MM.1S (cell line): ENCODE measurements at regions not wholly inside any gene's neighbourhood (a gene's known extent, or its start where the extent isn't known, plus 50 kb on each side); places are given as distances from the start of the nearest gene placed in this dataset.

ENCODE experiments used
- DNase-seq: peaks from one replicate; pipeline ENCODE4 v3.0.0-alpha.2; 2015
- H2AFZ ChIP-seq: fragments of 300-600 bp; sonication (generic); 2 replicates; pipeline ENCODE4 v1.6.0; 2016; ENCODE audit warnings: antibody characterized with exemption, low read length
- H3F3A ChIP-seq: fragments of 300-600 bp; sonication (generic); 2 replicates; pipeline ENCODE4 v1.6.1; 2016; ENCODE audit warnings: mild to moderate bottlenecking, antibody characterized with exemption, low read length, moderate library complexity, mixed read lengths; ENCODE audit not compliant: insufficient read depth
- H3K27ac ChIP-seq: fragments of 300-600 bp; sonication (generic); 2 replicates; pipeline ENCODE4 v1.5.1; 2016; ENCODE audit warnings: mild to moderate bottlenecking, low read length
- H3K27me3 ChIP-seq: fragments of 300-600 bp; sonication (generic); replicated peaks from 2 replicates; pipeline ENCODE4 v1.6.0; 2016; ENCODE audit warnings: low read length; ENCODE audit not compliant: insufficient read depth
- H3K36me3 ChIP-seq: fragments of 300-600 bp; sonication (generic); replicated peaks from 2 replicates; pipeline ENCODE4 v1.6.1; 2016; ENCODE audit warnings: mild to moderate bottlenecking, low read length, mixed read lengths; ENCODE audit not compliant: insufficient read depth
- H3K4me1 ChIP-seq: fragments of 300-600 bp; sonication (generic); 2 replicates; pipeline ENCODE4 v1.6.1; 2016; ENCODE audit warnings: low read length, mixed read lengths
- H3K4me2 ChIP-seq: fragments of 300-600 bp; sonication (generic); 2 replicates; pipeline ENCODE4 v1.6.0; 2016; ENCODE audit warnings: low read depth, low read length
- H3K4me3 ChIP-seq: fragments of 300-600 bp; sonication (generic); 2 replicates; pipeline ENCODE4 v1.5.1; 2016; ENCODE audit warnings: low read length, mixed read lengths
- H3K79me2 ChIP-seq: fragments of 300-600 bp; sonication (generic); 2 replicates; pipeline ENCODE4 v1.6.1; 2016; ENCODE audit warnings: mixed run types, low read length, mixed read lengths
- H3K9ac ChIP-seq: fragments of 300-600 bp; sonication (generic); 2 replicates; pipeline ENCODE4 v1.6.1; 2016; ENCODE audit warnings: low read length, mixed read lengths
- H3K9me2 ChIP-seq: fragments of 300-600 bp; sonication (generic); replicated peaks from 2 replicates; pipeline ENCODE4 v1.6.1; 2016; ENCODE audit warnings: mild to moderate bottlenecking, low read length, mixed read lengths; ENCODE audit not compliant: insufficient read depth
- H3K9me3 ChIP-seq: fragments of 300-600 bp; sonication (generic); replicated peaks from 2 replicates; pipeline ENCODE4 v1.6.1; 2016; ENCODE audit warnings: mild to moderate bottlenecking, low read length, mixed read lengths; ENCODE audit not compliant: insufficient read depth
- H4K20me1 ChIP-seq: fragments of 300-600 bp; sonication (generic); 2 replicates; pipeline ENCODE4 v1.6.1; 2016; ENCODE audit warnings: mild to moderate bottlenecking, low read length, moderate library complexity, mixed read lengths; ENCODE audit not compliant: insufficient read depth
- EZH2 ChIP-seq: fragments of 300-600 bp; sonication (generic); optimal IDR thresholded peaks from 2 replicates; pipeline ENCODE3; 2017; ENCODE audit warnings: low read depth, mild to moderate bottlenecking, antibody characterized with exemption, low read length, mixed read lengths
- EZH2phosphoT487 ChIP-seq: fragments of 300-600 bp; sonication (generic); IDR thresholded peaks from 2 replicates; pipeline ENCODE4 v1.6.1; 2018; ENCODE audit warnings: antibody characterized with exemption, low read length
- TF ChIP-seq, protein P1 (sequence below): fragments of 300-600 bp; sonication (generic); IDR thresholded peaks from 2 replicates; pipeline ENCODE4 v1.5.1; 2016; ENCODE audit warnings: antibody characterized with exemption, low read length, mixed read lengths

DNA sequence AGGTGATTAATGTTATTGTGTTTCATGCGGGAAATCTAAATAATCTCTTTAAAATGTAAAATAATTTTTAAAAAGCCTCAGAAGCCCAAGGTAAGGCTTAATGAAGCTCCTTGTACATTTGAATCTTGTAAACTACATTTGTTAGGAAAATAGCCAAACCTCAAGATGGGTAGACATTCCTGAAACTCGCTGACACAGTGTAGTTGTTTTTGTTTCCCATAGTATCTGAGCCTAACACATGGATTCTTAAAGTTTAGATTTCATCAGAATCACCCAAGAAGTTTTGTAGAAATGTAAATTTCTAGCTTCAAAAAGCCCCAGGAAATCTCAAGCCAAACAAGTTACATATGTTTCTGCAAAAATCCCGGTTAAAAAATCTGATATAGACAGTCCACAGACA, 1221.1 kb upstream of the ACVR2A start:
- Histone ChIP-seq H2AFZ (no peak overlapping the region), H3K27ac (no peak overlapping the region), H3K36me3 (no peaks in the 10 kb centered on the region), H3F3A (no peaks in the 10 kb centered on the region), H3K4me2 (no peak overlapping the region), H3K27me3 (no peaks in the 10 kb centered on the region), H3K4me3 (no peak overlapping the region), H3K9me2 (no peaks in the 10 kb centered on the region), H3K9me3 (no peaks in the 10 kb centered on the region), H3K9ac (no peak overlapping the region), H4K20me1 (no peaks in the 10 kb centered on the region), H3K4me1 (no peaks in the 10 kb centered on the region), H3K79me2 (no peaks in the 10 kb centered on the region)
- DNase-seq: no peak
- TF ChIP-seq EZH2phosphoT487 (no peak), EZH2 (no peak)
- TF ChIP-seq, protein P1, sequence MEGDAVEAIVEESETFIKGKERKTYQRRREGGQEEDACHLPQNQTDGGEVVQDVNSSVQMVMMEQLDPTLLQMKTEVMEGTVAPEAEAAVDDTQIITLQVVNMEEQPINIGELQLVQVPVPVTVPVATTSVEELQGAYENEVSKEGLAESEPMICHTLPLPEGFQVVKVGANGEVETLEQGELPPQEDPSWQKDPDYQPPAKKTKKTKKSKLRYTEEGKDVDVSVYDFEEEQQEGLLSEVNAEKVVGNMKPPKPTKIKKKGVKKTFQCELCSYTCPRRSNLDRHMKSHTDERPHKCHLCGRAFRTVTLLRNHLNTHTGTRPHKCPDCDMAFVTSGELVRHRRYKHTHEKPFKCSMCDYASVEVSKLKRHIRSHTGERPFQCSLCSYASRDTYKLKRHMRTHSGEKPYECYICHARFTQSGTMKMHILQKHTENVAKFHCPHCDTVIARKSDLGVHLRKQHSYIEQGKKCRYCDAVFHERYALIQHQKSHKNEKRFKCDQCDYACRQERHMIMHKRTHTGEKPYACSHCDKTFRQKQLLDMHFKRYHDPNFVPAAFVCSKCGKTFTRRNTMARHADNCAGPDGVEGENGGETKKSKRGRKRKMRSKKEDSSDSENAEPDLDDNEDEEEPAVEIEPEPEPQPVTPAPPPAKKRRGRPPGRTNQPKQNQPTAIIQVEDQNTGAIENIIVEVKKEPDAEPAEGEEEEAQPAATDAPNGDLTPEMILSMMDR: no peak

DNA sequence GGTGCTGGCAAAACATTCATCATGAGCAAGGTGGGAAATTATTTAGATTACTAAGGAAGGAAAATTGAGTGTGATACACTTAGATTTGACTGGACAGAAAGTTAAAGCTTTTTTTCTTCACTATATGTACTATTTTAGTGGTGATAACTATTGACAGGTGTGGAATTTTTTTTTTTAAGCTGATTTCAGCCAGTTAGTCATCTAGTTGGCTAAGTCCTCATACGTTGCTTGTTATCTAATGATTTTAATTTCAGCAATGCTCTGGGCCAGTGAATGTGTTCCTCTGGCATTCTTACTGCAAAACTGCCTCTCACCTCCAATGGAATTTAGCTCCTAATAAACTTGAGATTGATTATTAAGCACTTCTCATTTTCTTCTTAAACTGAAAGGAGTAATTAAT, 1223.2 kb upstream of the ACVR2A start:
- Histone ChIP-seq H3K27ac (no peak overlapping the region), H3K36me3 (no peaks in the 10 kb centered on the region), H3K9ac (no peak overlapping the region), H3K4me1 (no peaks in the 10 kb centered on the region), H3K9me2 (no peaks in the 10 kb centered on the region), H3K79me2 (no peaks in the 10 kb centered on the region), H3K4me2 (no peak overlapping the region), H4K20me1 (no peaks in the 10 kb centered on the region), H3K9me3 (no peaks in the 10 kb centered on the region), H3K4me3 (no peak overlapping the region), H3F3A (no peaks in the 10 kb centered on the region), H2AFZ (no peak overlapping the region), H3K27me3 (no peaks in the 10 kb centered on the region)
- no peak for DNase-seq
- TF ChIP-seq EZH2 (no peak), EZH2phosphoT487 (no peak)
- TF ChIP-seq, protein P1: no peak

DNA sequence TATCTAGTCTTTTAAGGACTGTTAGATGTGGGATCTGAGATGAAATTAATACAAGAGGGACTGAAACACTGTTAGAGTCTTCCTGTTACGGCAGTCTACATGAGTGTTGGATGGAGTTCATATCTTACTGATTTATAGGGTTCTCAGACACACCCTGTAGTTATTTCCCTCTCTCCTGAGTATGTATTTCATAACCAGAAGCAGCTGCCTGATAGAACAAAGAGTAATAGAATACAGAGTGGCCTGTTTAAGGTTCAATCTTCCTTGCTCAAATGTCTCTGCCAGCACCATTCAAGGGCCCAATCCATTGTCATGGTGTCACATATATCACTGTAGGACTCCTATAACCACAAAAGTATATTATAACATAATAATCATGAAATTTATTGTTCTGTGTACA, 1229.1 kb upstream of the ACVR2A start:
- no peaks in the 10 kb centered on the region for H3K9me2 ChIP-seq
- no peaks in the 10 kb centered on the region for H3F3A ChIP-seq
- no peak for TF ChIP-seq EZH2
- TF ChIP-seq EZH2phosphoT487: no peak
- TF ChIP-seq, protein P1: no peak
- H3K4me2 ChIP-seq: no peak overlapping the region
- H3K4me3 ChIP-seq: no peak overlapping the region
- H3K9me3 ChIP-seq: no peaks in the 10 kb centered on the region
- no peaks in the 10 kb centered on the region for H3K27me3 ChIP-seq
- H2AFZ ChIP-seq: no peak overlapping the region
- no peak overlapping the region for H3K27ac ChIP-seq
- no peaks in the 10 kb centered on the region for H3K36me3 ChIP-seq
- H4K20me1 ChIP-seq: no peaks in the 10 kb centered on the region
- no peaks in the 10 kb centered on the region for H3K4me1 ChIP-seq
- H3K79me2 ChIP-seq: no peaks in the 10 kb centered on the region
- no peak overlapping the region for H3K9ac ChIP-seq
- DNase-seq: no peak

DNA sequence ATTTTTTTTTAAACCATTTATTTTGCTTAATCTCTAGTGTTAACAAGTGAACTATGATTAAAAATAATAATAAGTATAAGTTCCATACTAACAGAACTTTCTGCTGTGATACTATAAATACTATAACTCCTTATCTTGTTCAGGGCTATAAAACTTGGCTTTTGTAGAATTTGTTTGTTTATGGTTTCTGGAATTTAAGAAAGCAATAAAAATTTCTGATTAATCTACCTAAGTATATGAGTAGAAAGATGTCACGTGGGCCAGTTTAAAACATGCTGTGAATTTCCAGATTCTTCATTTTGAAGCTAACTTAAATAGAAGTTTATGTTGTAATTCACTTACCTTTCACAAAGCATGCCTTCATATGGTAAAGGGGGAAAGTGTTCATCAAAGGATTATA, 1236.3 kb upstream of the ACVR2A start:
- H3F3A ChIP-seq: no peaks in the 10 kb centered on the region
- H3K9ac ChIP-seq: no peak overlapping the region

More for the DNA sequence above, 1236.3 kb upstream of the ACVR2A start:
- H3K27ac ChIP-seq: no peak overlapping the region
- no peaks in the 10 kb centered on the region for H4K20me1 ChIP-seq
- H3K9me2 ChIP-seq: no peaks in the 10 kb centered on the region
- H3K4me1 ChIP-seq: no peaks in the 10 kb centered on the region
- DNase-seq: no peak
- no peaks in the 10 kb centered on the region for H3K79me2 ChIP-seq
- no peaks in the 10 kb centered on the region for H3K27me3 ChIP-seq
- no peaks in the 10 kb centered on the region for H3K36me3 ChIP-seq
- H3K4me2 ChIP-seq: no peak overlapping the region
- H2AFZ ChIP-seq: no peak overlapping the region
- no peak overlapping the region for H3K4me3 ChIP-seq
- no peaks in the 10 kb centered on the region for H3K9me3 ChIP-seq
- no peak for TF ChIP-seq EZH2phosphoT487
- TF ChIP-seq, protein P1: no peak
- no peak for TF ChIP-seq EZH2
